CD4-positive, alpha-beta T cell treated with Interleukin-6 for 4 hours (primary cell): ENCODE measurements at regions not wholly inside any gene's neighbourhood (a gene's known extent, or its start where the extent isn't known, plus 50 kb on each side); places are given as distances from the start of the nearest gene placed in this dataset.

ENCODE experiments used
- DNase-seq: peaks from one replicate; pipeline ENCODE4 v3.0.0-alpha.2; 2020; ENCODE audit warnings: mixed read lengths

GRCh38 chr11:69365558-69365957, 71.6 kb downstream of the MYEOV start:
- DNase-seq: no peak

GRCh38 chr11:69366591-69366990, 72.6 kb downstream of the MYEOV start:
- no peak for DNase-seq

- no peak for DNase-seq
Measured at GRCh38 chr11:69367211-69367964, 73.4 kb downstream of the MYEOV start.

GRCh38 chr11:69368119-69368880, 74.3 kb downstream of the MYEOV start:
- DNase-seq: no peak

GRCh38 chr11:69369210-69369825, 75.4 kb downstream of the MYEOV start:
- DNase-seq: no peak

- DNase-seq: no peak
Measured at GRCh38 chr11:69369945-69370344, 76.0 kb downstream of the MYEOV start.

GRCh38 chr11:69370984-69371709, 77.2 kb downstream of the MYEOV start:
- DNase-seq: no peak

GRCh38 chr11:69371731-69372588, 78.0 kb downstream of the MYEOV start:
- no peak for DNase-seq

- DNase-seq: no peak
Measured at GRCh38 chr11:69372589-69373250, 78.8 kb downstream of the MYEOV start.

- DNase-seq: no peak
Measured at GRCh38 chr11:69373251-69373635, 79.3 kb downstream of the MYEOV start.

- DNase-seq: no peak
Measured at GRCh38 chr11:69374110-69374945, 80.4 kb downstream of the MYEOV start.

- DNase-seq: no peak
Measured at GRCh38 chr11:69374946-69375310, 81.0 kb downstream of the MYEOV start.

GRCh38 chr11:69375316-69376154, 81.6 kb downstream of the MYEOV start:
- no peak for DNase-seq

- DNase-seq: no peak
Measured at GRCh38 chr11:69376155-69377028, 82.4 kb downstream of the MYEOV start.

GRCh38 chr11:69377029-69377952, 83.3 kb downstream of the MYEOV start:
- no peak for DNase-seq

GRCh38 chr11:69377953-69378302, 84.0 kb downstream of the MYEOV start:
- DNase-seq: no peak

- DNase-seq: no peak
Measured at GRCh38 chr11:69378303-69379141, 84.6 kb downstream of the MYEOV start.
